Gastrocnemius medialis (tissue), 4 donors: ENCODE measurements at regions not wholly inside any gene's neighbourhood (a gene's known extent, or its start where the extent isn't known, plus 50 kb on each side); places are given as distances from the start of the nearest gene placed in this dataset.

Source experiments
- POLR2A ChIP-seq, 2 donors: fragments of 450-650 bp; IDR thresholded peaks; one replicate each; pipeline ENCODE4 v1.6.1; 2017; ENCODE audit warnings: antibody characterized with exemption in 2 of 2, mild to moderate bottlenecking in 2 of 2, moderate library complexity in 2 of 2
- TF ChIP-seq, protein P1 (sequence below), 5 experiments: fragments of 450-650 bp in 3 of 5; fragments of 200-600 bp in 2 of 5; sonication (generic) in 2 of 5; IDR thresholded peaks in 4 of 5; conservative IDR thresholded peaks in 1 of 5; 1 replicate in 4 of 5; 2 replicates in 1 of 5; pipeline ENCODE4 v1.5.1; 2016 to 2019; ENCODE audit warnings: antibody characterized with exemption in 5 of 5, mild to moderate bottlenecking in 3 of 5, moderate library complexity in 3 of 5

DNA sequence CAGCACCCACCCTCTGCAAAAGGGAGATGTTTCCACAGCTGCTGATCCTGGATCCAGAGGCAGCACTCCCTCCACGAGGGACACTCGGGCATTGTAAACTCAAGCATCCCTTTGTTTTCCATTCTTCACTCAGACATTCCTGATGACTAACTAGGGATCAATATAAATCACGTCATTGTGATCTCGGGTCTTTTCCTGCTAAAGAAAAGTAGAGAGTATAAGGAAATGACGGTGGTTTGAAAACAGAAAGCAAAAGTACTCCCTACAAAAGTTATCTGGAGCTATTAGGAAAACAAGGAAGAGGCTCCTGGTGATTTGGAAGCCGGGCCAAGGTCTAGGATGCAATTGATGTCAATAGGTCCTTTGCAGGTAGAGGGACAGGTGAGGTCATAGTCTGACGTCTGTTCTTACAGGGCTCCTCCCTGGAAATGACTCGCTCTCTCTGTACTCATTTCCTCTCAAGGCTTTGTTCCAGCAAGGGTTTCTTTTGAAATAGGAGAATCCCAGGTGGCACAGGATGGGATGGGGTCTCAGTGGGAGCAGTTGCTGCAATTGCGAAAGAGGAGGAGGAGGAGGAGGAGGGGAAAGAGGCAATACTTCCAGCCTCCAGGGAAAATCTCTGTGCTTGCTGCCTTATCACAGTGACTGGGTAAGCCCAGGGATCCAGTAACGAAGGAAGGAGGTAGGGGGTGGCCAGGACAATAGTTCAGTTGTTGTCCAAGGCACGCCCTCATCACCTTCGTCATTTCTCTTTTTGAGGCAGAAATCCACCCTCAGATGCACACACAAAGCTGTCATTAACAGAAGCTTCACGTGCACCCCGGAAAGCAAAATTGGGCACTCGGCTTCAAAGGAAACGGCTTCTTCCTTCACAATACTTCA is 222.8 kb downstream of the LY86 start:
- TF ChIP-seq, protein P1, sequence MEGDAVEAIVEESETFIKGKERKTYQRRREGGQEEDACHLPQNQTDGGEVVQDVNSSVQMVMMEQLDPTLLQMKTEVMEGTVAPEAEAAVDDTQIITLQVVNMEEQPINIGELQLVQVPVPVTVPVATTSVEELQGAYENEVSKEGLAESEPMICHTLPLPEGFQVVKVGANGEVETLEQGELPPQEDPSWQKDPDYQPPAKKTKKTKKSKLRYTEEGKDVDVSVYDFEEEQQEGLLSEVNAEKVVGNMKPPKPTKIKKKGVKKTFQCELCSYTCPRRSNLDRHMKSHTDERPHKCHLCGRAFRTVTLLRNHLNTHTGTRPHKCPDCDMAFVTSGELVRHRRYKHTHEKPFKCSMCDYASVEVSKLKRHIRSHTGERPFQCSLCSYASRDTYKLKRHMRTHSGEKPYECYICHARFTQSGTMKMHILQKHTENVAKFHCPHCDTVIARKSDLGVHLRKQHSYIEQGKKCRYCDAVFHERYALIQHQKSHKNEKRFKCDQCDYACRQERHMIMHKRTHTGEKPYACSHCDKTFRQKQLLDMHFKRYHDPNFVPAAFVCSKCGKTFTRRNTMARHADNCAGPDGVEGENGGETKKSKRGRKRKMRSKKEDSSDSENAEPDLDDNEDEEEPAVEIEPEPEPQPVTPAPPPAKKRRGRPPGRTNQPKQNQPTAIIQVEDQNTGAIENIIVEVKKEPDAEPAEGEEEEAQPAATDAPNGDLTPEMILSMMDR (IDR thresholded peaks at IDR 0.05 in 4 of 5, conservative IDR thresholded peaks at IDR 0.05 in 1 of 5): no peak
- TF ChIP-seq POLR2A (IDR thresholded peaks at IDR 0.05): no peak
